ENCODE measurements at regions not wholly inside any gene's neighbourhood (a gene's known extent, or its start where the extent isn't known, plus 50 kb on each side); places are given as distances from the start of the nearest gene placed in this dataset.

- no peak for DNase-seq
Measured at GRCh38 chr6:163663575-163663974, 249.1 kb downstream of the QKI start.

GRCh38 chr6:163662604-163663225, 248.2 kb downstream of the QKI start:
- no peak for DNase-seq

DNA sequence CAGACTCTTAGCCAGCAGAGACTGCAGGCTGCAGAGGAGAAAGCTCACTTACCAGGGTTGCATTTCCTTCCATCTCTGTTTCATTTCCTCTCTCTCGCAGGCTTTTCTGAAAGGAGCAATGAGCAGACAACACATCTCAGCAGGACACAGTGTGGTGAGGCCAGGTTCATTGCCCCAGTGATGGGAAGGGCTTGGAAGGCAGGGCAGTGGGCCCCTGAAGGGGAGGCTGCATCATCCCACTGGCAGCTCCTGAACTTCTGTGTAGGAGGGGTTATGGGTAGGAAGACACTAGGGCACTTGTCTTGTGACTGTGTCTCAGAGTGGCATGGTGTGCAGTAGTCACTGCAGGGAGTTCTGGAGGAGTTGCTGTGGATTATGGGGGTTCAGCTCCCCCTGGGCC, 246.8 kb downstream of the QKI start:
- no peak for DNase-seq

- DNase-seq = no peak
Measured at GRCh38 chr6:163659803-163660202, 245.3 kb downstream of the QKI start.

GRCh38 chr6:163655217-163656121, 241.0 kb downstream of the QKI start:
- no peak for DNase-seq

GRCh38 chr6:163651915-163652668, 237.6 kb downstream of the QKI start:
- DNase-seq = no peak

GRCh38 chr6:163651426-163651825, 236.9 kb downstream of the QKI start:
- DNase-seq = no peak

GRCh38 chr6:163648868-163649267, 234.3 kb downstream of the QKI start:
- no peak for DNase-seq

- DNase-seq = no peak
Measured at GRCh38 chr6:163647624-163648023, 233.1 kb downstream of the QKI start.

DNA sequence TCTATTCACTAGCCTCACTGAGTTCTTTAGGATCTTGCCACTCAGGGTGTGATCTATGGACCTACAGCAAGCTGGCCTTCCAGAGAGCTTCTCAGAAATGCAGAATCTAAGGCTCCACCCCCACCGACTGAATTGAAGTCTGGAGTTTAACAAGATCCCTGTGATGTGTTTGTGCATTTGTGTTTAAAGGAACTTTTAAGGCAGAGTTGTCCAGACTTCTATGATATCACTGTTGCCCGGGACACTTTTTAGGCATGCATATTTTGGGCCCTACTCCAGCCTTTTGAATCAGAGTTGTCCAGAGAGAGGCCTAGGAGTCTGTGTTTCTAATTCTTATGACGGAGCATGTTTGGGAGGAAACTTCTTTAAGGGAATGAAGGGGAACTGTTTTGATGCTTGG, 232.3 kb downstream of the QKI start:
- DNase-seq = no peak

GRCh38 chr6:163646133-163646532, 231.6 kb downstream of the QKI start:
- DNase-seq = peak in 1 of 3 experiments; percentile 0

DNA sequence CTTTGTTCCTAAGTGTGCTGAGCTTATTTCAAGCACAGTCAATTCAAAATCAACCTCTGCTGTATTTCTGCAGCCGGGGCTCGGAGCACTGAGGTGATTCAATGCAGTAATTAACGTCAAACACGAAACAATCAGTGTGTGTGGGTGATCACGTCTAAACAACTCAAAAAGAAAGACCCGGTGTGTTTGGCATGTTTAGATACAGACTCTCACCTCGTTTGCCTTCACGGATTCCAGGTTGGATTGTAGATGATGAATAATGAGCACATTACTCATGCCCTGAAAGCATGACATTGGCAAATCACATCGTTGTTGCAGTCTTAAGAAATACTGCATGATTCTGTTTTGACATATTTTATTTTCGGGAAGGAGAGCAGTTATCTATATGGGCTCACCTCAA, 231.0 kb downstream of the QKI start:
- DNase-seq = peak in 1 of 3 experiments; percentile 19

DNA sequence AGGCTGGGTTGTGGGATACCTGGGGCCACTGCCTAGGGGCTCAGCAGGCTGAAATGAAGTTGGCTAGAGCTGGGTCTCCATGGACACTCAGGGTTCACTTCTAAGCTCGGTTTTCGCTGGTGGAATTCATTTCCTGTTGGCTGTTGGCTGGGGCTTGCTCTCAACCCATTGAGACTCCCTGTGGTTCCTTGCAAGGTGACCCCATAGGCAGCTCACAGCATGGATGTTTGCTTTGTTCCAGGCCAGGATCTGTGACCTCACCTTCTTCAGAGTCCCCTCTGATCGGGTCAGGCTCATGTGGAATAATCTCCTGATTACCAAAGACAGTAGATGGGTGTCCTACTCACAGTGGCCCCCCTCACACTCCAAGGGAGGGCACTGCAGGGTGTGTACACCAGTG, 229.3 kb downstream of the QKI start:
- DNase-seq = peak in 1 of 3 experiments; percentile 13

DNA sequence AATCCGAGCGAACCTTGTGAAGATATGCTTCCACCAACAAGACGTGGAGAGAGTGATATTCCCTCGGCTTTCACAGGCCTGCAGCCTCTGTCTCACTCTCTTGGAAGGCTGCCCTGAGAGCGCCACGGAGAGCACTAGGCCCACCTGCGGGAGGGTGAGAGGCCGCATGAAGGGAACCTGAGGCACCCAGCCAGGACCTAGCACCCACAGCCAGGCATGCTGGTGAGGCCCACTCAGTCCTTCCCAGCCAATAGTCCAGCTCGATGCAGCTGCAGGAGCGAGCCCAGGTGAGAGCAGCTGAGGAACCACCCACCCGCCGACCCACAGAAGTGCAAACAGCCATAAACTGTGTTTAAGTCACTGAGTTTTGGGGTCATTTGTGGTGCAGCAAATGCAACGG, 227.2 kb downstream of the QKI start:
- DNase-seq = no peak

- no peak for DNase-seq
Measured at GRCh38 chr6:163640641-163641040, 226.1 kb downstream of the QKI start.

DNA sequence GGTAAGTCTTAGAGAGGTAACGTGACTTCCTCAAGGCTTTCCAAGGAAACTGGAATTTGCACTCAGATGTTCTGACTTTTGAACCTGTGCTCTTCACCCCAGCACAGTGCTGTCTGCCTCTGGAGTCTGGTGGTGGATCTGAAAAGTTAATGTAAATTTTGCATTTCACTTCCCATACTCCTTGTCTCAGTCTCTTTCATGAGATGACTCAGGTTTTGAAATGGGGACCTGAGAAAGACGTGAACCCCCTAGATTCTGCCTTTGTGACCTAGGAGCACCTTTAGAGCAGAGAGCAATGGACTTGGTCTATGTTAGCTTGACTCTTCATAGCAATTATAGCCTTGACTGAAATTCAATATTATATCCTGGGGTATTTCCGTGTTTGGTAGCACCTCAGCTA, 223.0 kb downstream of the QKI start:
- DNase-seq = no peak

DNA sequence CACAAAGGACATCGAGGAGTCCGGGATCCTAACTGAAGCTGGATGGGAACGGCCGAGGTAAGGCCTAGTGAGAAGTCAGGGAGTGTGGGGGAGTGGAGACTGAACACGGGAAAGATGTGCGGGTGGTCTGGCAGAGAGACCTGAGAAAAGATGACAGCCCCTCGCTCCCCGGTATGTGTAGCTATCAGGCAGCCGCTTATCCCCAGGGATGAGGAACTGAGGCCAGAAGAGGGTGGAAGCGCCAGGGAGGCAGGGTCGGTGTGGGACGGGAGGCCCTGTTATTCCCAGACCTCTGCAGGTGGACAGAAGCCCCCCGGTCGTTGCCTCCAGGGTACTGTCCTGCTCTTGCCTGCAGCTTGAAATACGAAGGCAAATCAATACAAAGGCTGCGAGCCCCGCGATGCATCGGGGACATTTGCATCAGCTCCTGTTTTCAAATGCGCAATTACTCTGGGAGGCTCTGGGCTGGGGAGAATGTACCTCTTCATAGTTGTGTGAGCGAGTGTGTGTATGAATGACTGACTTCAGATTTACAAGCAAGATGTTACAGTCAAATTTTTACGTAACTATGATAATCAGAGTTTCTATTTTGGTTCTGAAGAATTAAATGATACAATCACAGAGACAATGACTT, 221.3 kb downstream of the QKI start:
- DNase-seq = no peak

DNA sequence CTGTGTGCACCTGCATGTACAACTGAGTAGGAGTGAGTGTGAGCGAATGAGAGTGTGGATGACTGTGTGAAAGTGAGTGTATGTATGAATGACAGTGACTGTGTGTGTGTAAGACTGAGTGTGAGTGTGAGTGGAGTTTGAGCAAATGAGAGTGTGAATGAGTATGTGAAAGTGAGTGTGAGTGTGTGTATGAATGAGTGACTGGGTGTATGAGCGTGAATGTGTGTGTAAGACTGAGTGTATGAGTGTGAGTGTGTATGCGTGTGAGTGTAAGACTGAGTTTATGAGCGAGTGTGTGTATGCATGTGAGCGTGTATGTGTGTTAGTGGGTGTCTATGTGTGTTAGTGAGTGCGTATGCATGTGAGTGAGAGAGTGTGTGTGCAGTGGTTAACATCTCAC, 220.8 kb downstream of the QKI start:
- DNase-seq = no peak

GRCh38 chr6:163634211-163635171, 220.0 kb downstream of the QKI start:
- DNase-seq = peak in 2 of 3 experiments; percentile 94 to 98

DNA sequence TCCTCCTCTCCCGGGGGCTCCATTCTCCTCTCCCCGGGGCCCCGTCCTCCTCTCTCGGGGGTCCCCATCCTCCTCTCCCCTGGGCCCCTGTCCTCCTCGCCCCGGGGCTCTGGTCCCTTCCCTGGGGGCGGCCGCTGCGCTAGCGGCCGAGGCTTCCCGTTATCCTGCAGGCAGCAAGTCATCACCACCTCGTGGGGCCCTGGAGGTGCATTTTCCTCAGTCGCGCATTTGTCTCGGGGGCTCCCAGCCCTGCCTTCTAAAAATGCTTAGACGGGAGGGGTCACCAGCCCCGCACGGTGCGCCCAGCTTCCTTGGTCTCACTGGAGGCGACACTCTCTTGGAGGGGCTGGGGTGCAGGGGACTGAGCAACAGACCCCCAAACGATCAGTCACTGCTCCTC, 216.5 kb downstream of the QKI start:
- no peak for DNase-seq

DNA sequence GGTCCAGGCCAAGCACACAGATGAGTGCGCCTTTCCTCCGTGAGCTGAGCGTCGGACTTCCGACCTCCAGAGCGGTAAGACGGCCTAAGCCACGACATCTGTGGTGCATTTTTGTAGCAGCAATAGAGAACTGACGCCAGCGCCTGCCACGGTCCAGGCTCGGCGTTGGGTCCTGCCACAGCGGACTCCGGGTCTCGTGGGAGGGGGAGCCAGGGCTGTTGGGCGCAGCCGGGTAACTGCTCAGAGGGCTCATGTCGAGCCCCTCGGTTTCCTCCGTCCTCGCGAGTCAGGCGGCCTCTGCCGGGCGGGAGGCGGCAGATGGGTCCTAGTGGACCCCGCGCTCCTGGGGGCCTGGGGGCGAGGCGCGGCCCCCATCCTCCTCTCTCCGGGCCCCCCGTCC, 216.1 kb downstream of the QKI start:
- no peak for DNase-seq

DNA sequence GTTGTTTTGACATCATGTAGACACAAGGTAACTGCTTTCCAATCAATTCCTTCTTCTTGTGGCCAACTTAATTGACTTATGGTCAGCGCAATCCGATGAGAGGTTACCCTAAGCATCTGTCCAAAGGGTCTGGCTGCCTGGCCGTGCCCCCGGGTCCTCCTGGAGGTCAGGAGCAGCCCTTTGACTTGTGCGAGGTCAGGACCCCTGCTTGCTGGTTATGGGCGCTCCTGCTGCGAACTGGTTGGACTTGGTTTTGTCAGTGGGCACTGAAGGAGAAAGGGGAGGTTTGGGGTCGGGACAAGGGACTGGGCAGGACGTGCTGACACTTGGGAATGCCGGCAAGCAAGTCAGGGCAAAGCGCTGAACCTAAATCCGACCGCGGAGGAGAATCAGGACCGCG, 215.6 kb downstream of the QKI start:
- no peak for DNase-seq
